Hepatocyte (in vitro differentiated cells): ENCODE measurements at regions not wholly inside any gene's neighbourhood (a gene's known extent, or its start where the extent isn't known, plus 50 kb on each side); places are given as distances from the start of the nearest gene placed in this dataset.

Experiments used
- EZH2 ChIP-seq: fragments of 200-600 bp; sonication (generic); IDR thresholded peaks from 2 replicates; pipeline ENCODE4 v1.6.1; 2016; ENCODE audit warnings: antibody characterized with exemption, mild to moderate bottlenecking, borderline replicate concordance
- EZH2phosphoT487 ChIP-seq: fragments of 200-600 bp; sonication (generic); IDR thresholded peaks from one replicate; pipeline ENCODE4 v1.6.1; 2018; ENCODE audit warnings: antibody characterized with exemption, mild to moderate bottlenecking, low read depth, moderate library complexity; ENCODE audit not compliant: unreplicated experiment, severe bottlenecking
- TF ChIP-seq, protein P1 (sequence below): fragments of 200-600 bp; sonication (generic); IDR thresholded peaks from 2 replicates; pipeline ENCODE4 v1.5.1; 2016; ENCODE audit warnings: antibody characterized with exemption, mild to moderate bottlenecking; ENCODE audit not compliant: poor library complexity

GRCh38 chr7:142401951-142402350 lies 144.1 kb upstream of the PRSS58 start:
- TF ChIP-seq, protein P1, sequence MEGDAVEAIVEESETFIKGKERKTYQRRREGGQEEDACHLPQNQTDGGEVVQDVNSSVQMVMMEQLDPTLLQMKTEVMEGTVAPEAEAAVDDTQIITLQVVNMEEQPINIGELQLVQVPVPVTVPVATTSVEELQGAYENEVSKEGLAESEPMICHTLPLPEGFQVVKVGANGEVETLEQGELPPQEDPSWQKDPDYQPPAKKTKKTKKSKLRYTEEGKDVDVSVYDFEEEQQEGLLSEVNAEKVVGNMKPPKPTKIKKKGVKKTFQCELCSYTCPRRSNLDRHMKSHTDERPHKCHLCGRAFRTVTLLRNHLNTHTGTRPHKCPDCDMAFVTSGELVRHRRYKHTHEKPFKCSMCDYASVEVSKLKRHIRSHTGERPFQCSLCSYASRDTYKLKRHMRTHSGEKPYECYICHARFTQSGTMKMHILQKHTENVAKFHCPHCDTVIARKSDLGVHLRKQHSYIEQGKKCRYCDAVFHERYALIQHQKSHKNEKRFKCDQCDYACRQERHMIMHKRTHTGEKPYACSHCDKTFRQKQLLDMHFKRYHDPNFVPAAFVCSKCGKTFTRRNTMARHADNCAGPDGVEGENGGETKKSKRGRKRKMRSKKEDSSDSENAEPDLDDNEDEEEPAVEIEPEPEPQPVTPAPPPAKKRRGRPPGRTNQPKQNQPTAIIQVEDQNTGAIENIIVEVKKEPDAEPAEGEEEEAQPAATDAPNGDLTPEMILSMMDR: no peak
- TF ChIP-seq EZH2 (no peak), EZH2phosphoT487 (no peak)
